IMR-90 (cell line): ENCODE measurements at regions not wholly inside any gene's neighbourhood (a gene's known extent, or its start where the extent isn't known, plus 50 kb on each side); places are given as distances from the start of the nearest gene placed in this dataset.

Experiments
- ATAC-seq: fragments of 200-7000 bp; cut with Tn5 transposase; 2 replicates; pipeline ENCODE4 v1.9.1; 2020; ENCODE audit warnings: low read depth, mild to moderate bottlenecking, moderate library complexity
- BruUV-seq: library from RNA; stranded (reverse); fragments of 400-500 nt; replicated peaks from 2 replicates; lab custom pipeline; 2021; lab: Mats Ljungman, UMichigan
- CTCF ChIA-PET: fragments of 300-600 bp; formaldehyde crosslinking; extraction: SDS; loops from one replicate; lab custom pipeline; 2021; ENCODE audit warnings: antibody characterized with exemption; lab: Yijun Ruan, JAX
- POLR2A ChIA-PET: fragments of 300-600 bp; sonication (Branson Sonifier 250); formaldehyde crosslinking; loops from one replicate; lab custom pipeline; 2022; ENCODE audit warnings: antibody characterized with exemption; ENCODE audit not compliant: unreplicated experiment; lab: Charles Lee
- DNase-seq: peaks from one replicate; pipeline ENCODE4 v3.0.0; 2013
- H2AFZ ChIP-seq: replicated peaks from 2 replicates; pipeline ENCODE3; 2013; ENCODE audit warnings: low read length, mild to moderate bottlenecking; ENCODE audit not compliant: poor library complexity
- H2AK5ac ChIP-seq: 2 replicates; pipeline ENCODE4 v1.6.1; 2013; ENCODE audit warnings: low read depth, low read length, inconsistent platforms
- H2AK9ac ChIP-seq: replicated peaks from 2 replicates; pipeline ENCODE3; 2013; ENCODE audit warnings: mild to moderate bottlenecking, low read depth, low read length, moderate library complexity; ENCODE audit not compliant: poor library complexity
- H2BK120ac ChIP-seq: 2 replicates; pipeline ENCODE4 v1.6.1; 2013; ENCODE audit warnings: low read depth, low read length, inconsistent platforms
- H2BK15ac ChIP-seq: 3 replicates; pipeline ENCODE4 v1.6.1; 2013; ENCODE audit warnings: low read depth, low read length, inconsistent platforms
- H2BK20ac ChIP-seq: 2 replicates; pipeline ENCODE4 v1.6.1; 2013; ENCODE audit warnings: low read depth, mild to moderate bottlenecking, inconsistent platforms, low read length, moderate library complexity
- H2BK5ac ChIP-seq: 2 replicates; pipeline ENCODE4 v1.6.1; 2013; ENCODE audit warnings: mild to moderate bottlenecking, low read depth, low read length, inconsistent platforms; ENCODE audit not compliant: poor library complexity, severe bottlenecking
- H3K14ac ChIP-seq: replicated peaks from 2 replicates; pipeline ENCODE4 v1.6.1; 2013; ENCODE audit warnings: low read depth, low read length, inconsistent platforms
- H3K18ac ChIP-seq: 2 replicates; pipeline ENCODE4 v1.6.1; 2013; ENCODE audit warnings: low read depth, low read length, control low read depth
- H3K23ac ChIP-seq: 2 replicates; pipeline ENCODE4 v1.6.1; 2013; ENCODE audit warnings: low read depth, low read length, inconsistent platforms
- H3K27ac ChIP-seq: 2 replicates; pipeline ENCODE4 v1.5.1; 2013; ENCODE audit warnings: mild to moderate bottlenecking, control low read depth, low read length; ENCODE audit not compliant: insufficient read depth
- H3K27me3 ChIP-seq: 2 replicates; pipeline ENCODE4 v1.6.1; 2013; ENCODE audit warnings: low read length; ENCODE audit not compliant: control insufficient read depth, insufficient read depth
- H3K36me3 ChIP-seq: 2 replicates; pipeline ENCODE4 v1.6.1; 2013; ENCODE audit warnings: low read length, mixed read lengths; ENCODE audit not compliant: control insufficient read depth, insufficient read depth
- H3K4ac ChIP-seq: 2 replicates; pipeline ENCODE4 v1.6.1; 2013; ENCODE audit warnings: low read depth, low read length, inconsistent platforms
- H3K4me1 ChIP-seq: 2 replicates; pipeline ENCODE4 v1.6.1; 2013; ENCODE audit warnings: low read length, mixed read lengths; ENCODE audit not compliant: control insufficient read depth, insufficient read depth
- H3K4me2 ChIP-seq: 2 replicates; pipeline ENCODE4 v1.6.1; 2013; ENCODE audit warnings: low read depth, mild to moderate bottlenecking, control low read depth, low read length, moderate library complexity
- H3K4me3 ChIP-seq: 2 replicates; pipeline ENCODE4 v1.5.1; 2013; ENCODE audit warnings: low read depth, mild to moderate bottlenecking, control low read depth, low read length, moderate library complexity; ENCODE audit not compliant: insufficient read depth
- H3K56ac ChIP-seq: 2 replicates; pipeline ENCODE4 v1.6.1; 2013; ENCODE audit warnings: low read length, inconsistent platforms; ENCODE audit not compliant: insufficient read depth; ENCODE audit errors: extremely low read depth
- H3K79me1 ChIP-seq, 2 experiments: 2 replicates each; pipeline ENCODE4 v1.6.1; 2013; ENCODE audit warnings: low read length in 2 of 2, inconsistent platforms in 1 of 2, low read depth in 1 of 2
- H3K9ac ChIP-seq: 2 replicates; pipeline ENCODE4 v1.6.1; 2013; ENCODE audit warnings: low read depth, low read length, control low read depth
- H3K9me1 ChIP-seq: 2 replicates; pipeline ENCODE4 v1.6.1; 2013; ENCODE audit warnings: low read length, inconsistent platforms; ENCODE audit not compliant: insufficient read depth
- H3K9me3 ChIP-seq: 2 replicates; pipeline ENCODE4 v1.6.1; 2013; ENCODE audit warnings: low read length; ENCODE audit not compliant: control insufficient read depth, insufficient read depth
- H4K20me1 ChIP-seq: 2 replicates; pipeline ENCODE4 v1.6.1; 2013; ENCODE audit warnings: low read length, inconsistent platforms; ENCODE audit not compliant: insufficient read depth
- H4K5ac ChIP-seq: 2 replicates; pipeline ENCODE4 v1.6.1; 2013; ENCODE audit warnings: mild to moderate bottlenecking, low read depth, low read length, control low read depth
- H4K8ac ChIP-seq, 2 experiments: 2 replicates each; pipeline ENCODE4 v1.6.1; 2013; ENCODE audit warnings: low read depth in 2 of 2, low read length in 2 of 2, control low read depth in 1 of 2, inconsistent platforms in 1 of 2
- H4K91ac ChIP-seq: 2 replicates; pipeline ENCODE4 v1.6.1; 2013; ENCODE audit warnings: low read depth, low read length, inconsistent platforms; ENCODE audit not compliant: insufficient read depth
- MXI1 ChIP-seq: IDR thresholded peaks from 2 replicates; pipeline ENCODE4 v1.6.1; 2012; ENCODE audit warnings: low read depth, mild to moderate bottlenecking, low read length, moderate library complexity, borderline replicate concordance
- RCOR1 ChIP-seq: IDR thresholded peaks from 2 replicates; pipeline ENCODE4 v1.6.1; 2012; ENCODE audit warnings: mild to moderate bottlenecking, low read length, improper control_type of control experiment; ENCODE audit not compliant: insufficient replicate concordance
- WGBS, 2 experiments: methylation state at CpG; one replicate each; pipeline versions ENCODE4 v1.1.5 to v1.1.7; 2013; ENCODE audit warnings: missing lambda C conversion rate in 2 of 2; ENCODE audit not compliant: insufficient read length in 1 of 2; ENCODE audit errors: extremely low coverage in 2 of 2; 5-methylcytosine and 5-hydroxymethylcytosine counted together
- dilution Hi-C: fragments of 300-500 bp; cut with HindIII; formaldehyde crosslinking; loops from one replicate; pipeline ENCODE4 v1.14.3; 2018; ENCODE audit warnings: low sequenced_read_pairs; ENCODE audit not compliant: unreplicated experiment
- in situ Hi-C: fragments of 300-500 bp; cut with MboI; formaldehyde crosslinking; loops from 3 replicates; pipeline ENCODE4 v1.14.3; 2019; ENCODE audit warnings: low sequenced_read_pairs, inconsistent platforms, mixed read lengths
- intact Hi-C: fragments of 100-400 bp; cut with micrococcal nuclease; formaldehyde crosslinking; loops from 2 replicates; pipeline ENCODE4 v1.10.0; 2022

DNA sequence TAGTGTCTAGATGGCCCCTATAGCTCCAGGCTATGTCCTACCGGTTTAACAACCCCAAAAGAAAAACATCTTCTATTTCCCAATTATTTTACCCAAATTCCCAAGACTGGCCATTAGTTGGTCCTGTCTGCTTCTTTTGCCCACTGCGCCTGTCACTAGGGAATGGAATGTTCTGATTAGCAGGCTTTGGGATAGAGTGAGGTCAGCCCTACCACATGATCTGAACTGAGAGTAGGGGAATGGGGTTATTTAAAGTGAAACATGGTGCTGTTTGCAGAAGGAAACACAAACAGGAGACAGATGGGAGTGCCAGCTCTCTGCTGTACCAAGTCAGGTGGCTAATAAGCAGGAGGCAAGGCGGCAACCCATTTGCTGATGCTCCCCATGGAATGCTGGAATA is 635.6 kb upstream of the CFAP20DC start:
- ChIA-PET POLR2A (no interaction called here), CTCF (interaction anchor here (1.1 kb wide), 1 partner anchor 19 kb away, joined by 4 read pairs; no protein-coding TSS in a partner anchor)
- Histone ChIP-seq H2AK5ac (no peak overlapping the region), H3K4me1 (peaks cover 2% of the 10 kb centered on the region; the same call in 1 of the 2 replicates), H3K27me3 (peaks cover 2% of the 10 kb centered on the region; the same call in 1 of the 2 replicates), H3K4me3 (no peak overlapping the region), H3K36me3 (no peaks in the 10 kb centered on the region), H3K4me2 (no peak overlapping the region), H3K9me1 (no peaks in the 10 kb centered on the region), H3K23ac (no peak overlapping the region), H4K5ac (no peak overlapping the region), H2BK5ac (no peak overlapping the region), H2AFZ (no peak overlapping the region), H3K9ac (no peak overlapping the region), H2BK20ac (no peak overlapping the region), H4K20me1 (no peaks in the 10 kb centered on the region), H3K27ac (no peak overlapping the region), H2BK120ac (no peak overlapping the region), H4K91ac (no peak overlapping the region), H2AK9ac (no peak overlapping the region), H3K14ac (no peak overlapping the region), H3K9me3 (no peaks in the 10 kb centered on the region), H3K79me1 (no peaks in the 10 kb centered on the region), H3K56ac (no peak overlapping the region), H3K4ac (no peak overlapping the region), H2BK15ac (no peak overlapping the region), H4K8ac (no peak overlapping the region), H3K18ac (no peak overlapping the region)
- no TSS peak for BruUV-seq
- WGBS, 2 experiments: no CpG with 5 or more reads among the region's 3 CpGs
- in situ Hi-C loops: no loop called here
- no peak for TF ChIP-seq RCOR1
- TF ChIP-seq MXI1: no peak
- ATAC-seq (no peak), DNase-seq (no peak)
- intact Hi-C loops: no loop called here
- dilution Hi-C loops: no loop called here
